Endometrium (tissue), 2 donors: ENCODE measurements at regions not wholly inside any gene's neighbourhood (a gene's known extent, or its start where the extent isn't known, plus 50 kb on each side); places are given as distances from the start of the nearest gene placed in this dataset.
"Not testable (repeated sequence)": the region's sequence is repeated elsewhere in the genome, so short reads cannot be mapped to it uniquely, and the experiment has no call there.

Experiments
- FAIRE-seq: peaks from 2 replicates; lab custom pipeline; 2012; peaks lifted over from hg19 to GRCh38; lab: Jason Lieb, UNC
- donor health status: control.
- donor health status: control.

GRCh38 chr11:25319127-25319526 is 822.3 kb downstream of the LUZP2 start:
- no peak for FAIRE-seq

- no peak for FAIRE-seq
Observed at GRCh38 chr11:25327656-25328055, 830.8 kb downstream of the LUZP2 start.

- no peak for FAIRE-seq
Observed at GRCh38 chr11:25339281-25339680, 842.4 kb downstream of the LUZP2 start.

GRCh38 chr11:25349537-25349936 is 852.7 kb downstream of the LUZP2 start:
- FAIRE-seq, result no peak

GRCh38 chr11:25350899-25351803 is 854.3 kb downstream of the LUZP2 start:
- no peak for FAIRE-seq

- FAIRE-seq, result no peak
Observed at GRCh38 chr11:25357133-25357532, 860.3 kb downstream of the LUZP2 start.

GRCh38 chr11:25377466-25377865 is 880.6 kb downstream of the LUZP2 start:
- no peak for FAIRE-seq

- no peak for FAIRE-seq
Observed at GRCh38 chr11:25396847-25397246, 900.0 kb downstream of the LUZP2 start.

- FAIRE-seq, result no peak
Observed at GRCh38 chr11:25408146-25408545, 911.3 kb downstream of the LUZP2 start.

GRCh38 chr11:25415793-25416192 is 916.1 kb upstream of the ANO3 start:
- no peak for FAIRE-seq

- no peak for FAIRE-seq
Observed at GRCh38 chr11:25423436-25424199, 908.3 kb upstream of the ANO3 start.

GRCh38 chr11:25432376-25432775 is 899.6 kb upstream of the ANO3 start:
- FAIRE-seq, result no peak

GRCh38 chr11:25435197-25435596 is 896.7 kb upstream of the ANO3 start:
- no peak for FAIRE-seq

GRCh38 chr11:25436326-25436725 is 895.6 kb upstream of the ANO3 start:
- FAIRE-seq, result no peak

GRCh38 chr11:25441421-25441820 is 890.5 kb upstream of the ANO3 start:
- FAIRE-seq, result no peak

GRCh38 chr11:25449091-25449490 is 882.8 kb upstream of the ANO3 start:
- FAIRE-seq, result no peak

- FAIRE-seq, result no peak
Observed at GRCh38 chr11:25453471-25453870, 878.5 kb upstream of the ANO3 start.

- FAIRE-seq, result no peak
Observed at GRCh38 chr11:25456211-25456610, 875.7 kb upstream of the ANO3 start.

- peak; percentile 12 for FAIRE-seq
Observed at GRCh38 chr11:25483915-25484635, 847.9 kb upstream of the ANO3 start.

GRCh38 chr11:25485315-25485714 is 846.6 kb upstream of the ANO3 start:
- FAIRE-seq, result peak; percentile 31

- not testable (repeated sequence) for FAIRE-seq
Observed at GRCh38 chr11:25486338-25486737, 845.6 kb upstream of the ANO3 start.

GRCh38 chr11:25488176-25488575 is 843.8 kb upstream of the ANO3 start:
- not testable (repeated sequence) for FAIRE-seq

- FAIRE-seq, result not testable (repeated sequence)
Observed at GRCh38 chr11:25501426-25501825, 830.5 kb upstream of the ANO3 start.
